Tibial nerve (tissue), 4 donors: ENCODE measurements at regions not wholly inside any gene's neighbourhood (a gene's known extent, or its start where the extent isn't known, plus 50 kb on each side); places are given as distances from the start of the nearest gene placed in this dataset.

Source experiments
- DNase-seq, 2 donors: peaks; one replicate each; pipeline ENCODE4 v3.0.0-alpha.2; 2019; ENCODE audit warnings: low spot score in 2 of 2
- H3K27ac ChIP-seq, 4 donors: fragments of 200-600 bp; sonication (generic) in 3 of 4; one replicate each; pipeline ENCODE4 v1.5.1; 2017 to 2019; ENCODE audit warnings: mild to moderate bottlenecking in 1 of 4
- H3K27me3 ChIP-seq, 2 donors: fragments of 200-600 bp; sonication (generic) in 1 of 2; one replicate each; pipeline versions ENCODE4 v1.5.1 to v1.6.0; 2017 to 2019
- H3K36me3 ChIP-seq, 3 donors: fragments of 200-600 bp; sonication (generic); one replicate each; pipeline ENCODE4 v1.5.1; 2018 to 2019
- H3K4me1 ChIP-seq, 4 donors: fragments of 200-600 bp; sonication (generic) in 3 of 4; one replicate each; pipeline ENCODE4 v1.5.1; 2017 to 2019
- H3K4me3 ChIP-seq, 4 donors: fragments of 200-600 bp; sonication (generic) in 3 of 4; one replicate each; pipeline ENCODE4 v1.5.1; 2017 to 2019; ENCODE audit warnings: mild to moderate bottlenecking in 1 of 4, moderate library complexity in 1 of 4
- H3K9me3 ChIP-seq, 4 donors: fragments of 200-600 bp; sonication (generic) in 3 of 4; one replicate each; pipeline ENCODE4 v1.5.1; 2017 to 2019
- CTCF ChIP-seq, 5 experiments: fragments of 200-600 bp in 3 of 5; fragments of 450-650 bp in 2 of 5; sonication (generic) in 3 of 5; IDR thresholded peaks; one replicate each; pipeline ENCODE4 v1.5.1; 2016 to 2019; ENCODE audit warnings: antibody characterized with exemption in 5 of 5, mild to moderate bottlenecking in 3 of 5, moderate library complexity in 2 of 5
- EP300 ChIP-seq, 2 donors: sonication (generic); formaldehyde crosslinking; IDR thresholded peaks; one replicate each; pipeline ENCODE4 v1.6.1; 2017; ENCODE audit warnings: antibody characterized with exemption in 2 of 2, mild to moderate bottlenecking in 1 of 2
- POLR2A ChIP-seq, 2 donors: fragments of 450-650 bp; IDR thresholded peaks; one replicate each; pipeline ENCODE4 v1.6.1; 2017; ENCODE audit warnings: antibody characterized with exemption in 2 of 2, mild to moderate bottlenecking in 2 of 2, moderate library complexity in 2 of 2
- WGBS, 2 donors: methylation state at CpG; one replicate each; pipeline ENCODE4 v1.1.5; 2018; 5-methylcytosine and 5-hydroxymethylcytosine counted together

- H3K4me3 ChIP-seq: no peak overlapping the region
- no peak for TF ChIP-seq CTCF (IDR thresholded peaks at IDR 0.05)
- TF ChIP-seq POLR2A (IDR thresholded peaks at IDR 0.05): no peak
- TF ChIP-seq EP300 (IDR thresholded peaks at IDR 0.05): no peak
- DNase-seq: no peak
- H3K27me3 ChIP-seq: no peaks in the 10 kb centered on the region
- WGBS, 2 donors: 75 to 79% methylated on average over 3 of the region's 3 CpGs
- no peak overlapping the region for H3K27ac ChIP-seq
- H3K9me3 ChIP-seq: no peaks in the 10 kb centered on the region
- no peaks in the 10 kb centered on the region for H3K36me3 ChIP-seq
- no peaks in the 10 kb centered on the region for H3K4me1 ChIP-seq
Observed at GRCh38 chr1:190837888-190838287, 360.2 kb upstream of the BRINP3 start.

GRCh38 chr1:190847166-190847565, 369.5 kb upstream of the BRINP3 start:
- Histone ChIP-seq H3K27ac (no peak overlapping the region), H3K27me3 (no peaks in the 10 kb centered on the region), H3K36me3 (no peaks in the 10 kb centered on the region), H3K4me3 (no peak overlapping the region), H3K9me3 (no peaks in the 10 kb centered on the region), H3K4me1 (no peaks in the 10 kb centered on the region)
- DNase-seq: no peak
- TF ChIP-seq EP300 (IDR thresholded peaks at IDR 0.05): no peak
- no peak for TF ChIP-seq POLR2A (IDR thresholded peaks at IDR 0.05)
- TF ChIP-seq CTCF (IDR thresholded peaks at IDR 0.05): no peak
- WGBS, 2 donors: 80 to 82% methylated on average over 4 of the region's 4 CpGs

GRCh38 chr1:190849346-190849745, 371.7 kb upstream of the BRINP3 start:
- no peak overlapping the region for H3K27ac ChIP-seq
- TF ChIP-seq POLR2A (IDR thresholded peaks at IDR 0.05): no peak
- no peak for TF ChIP-seq CTCF (IDR thresholded peaks at IDR 0.05)
- no peak for TF ChIP-seq EP300 (IDR thresholded peaks at IDR 0.05)
- 59 to 74% methylated on average over 4 of the region's 4 CpGs for WGBS, 2 donors

GRCh38 chr1:190852611-190853010, 374.9 kb upstream of the BRINP3 start:
- Histone ChIP-seq H3K9me3 (no peaks in the 10 kb centered on the region), H3K4me3 (no peak overlapping the region), H3K27ac (no peak overlapping the region), H3K27me3 (no peaks in the 10 kb centered on the region), H3K4me1 (no peaks in the 10 kb centered on the region), H3K36me3 (no peaks in the 10 kb centered on the region)
- DNase-seq: no peak
- 91 to 95% methylated on average over 2 of the region's 2 CpGs for WGBS, 2 donors
- TF ChIP-seq EP300 (IDR thresholded peaks at IDR 0.05) (no peak), CTCF (IDR thresholded peaks at IDR 0.05) (no peak), POLR2A (IDR thresholded peaks at IDR 0.05) (no peak)

More at GRCh38 chr1:190849346-190849745, 371.7 kb upstream of the BRINP3 start:
- H3K36me3 ChIP-seq: no peaks in the 10 kb centered on the region
- no peaks in the 10 kb centered on the region for H3K9me3 ChIP-seq
- no peaks in the 10 kb centered on the region for H3K4me1 ChIP-seq
- DNase-seq: no peak
- H3K27me3 ChIP-seq: no peaks in the 10 kb centered on the region
- no peak overlapping the region for H3K4me3 ChIP-seq

GRCh38 chr1:190858140-190858539, 380.5 kb upstream of the BRINP3 start:
- TF ChIP-seq EP300 (IDR thresholded peaks at IDR 0.05) (no peak), POLR2A (IDR thresholded peaks at IDR 0.05) (no peak), CTCF (IDR thresholded peaks at IDR 0.05) (no peak)
- no peak overlapping the region for H3K4me3 ChIP-seq
- no peak overlapping the region for H3K27ac ChIP-seq
- no peaks in the 10 kb centered on the region for H3K27me3 ChIP-seq
- H3K9me3 ChIP-seq: peaks cover 0 to 4% (median 0%) of the 10 kb centered on the region in 4 donors
- no peaks in the 10 kb centered on the region for H3K4me1 ChIP-seq
- no peak for DNase-seq
- 88 to 92% methylated on average over 2 of the region's 2 CpGs for WGBS, 2 donors
- H3K36me3 ChIP-seq: no peaks in the 10 kb centered on the region
